WI38 (cell line): ENCODE measurements at regions not wholly inside any gene's neighbourhood (a gene's known extent, or its start where the extent isn't known, plus 50 kb on each side); places are given as distances from the start of the nearest gene placed in this dataset.

Source experiments
- H3K4me3 ChIP-seq: 2 replicates; pipeline ENCODE4 v1.5.1; 2011; ENCODE audit warnings: low read depth, mild to moderate bottlenecking, control low read depth, low read length
- TF ChIP-seq, protein P1 (sequence below): IDR thresholded peaks from 2 replicates; pipeline ENCODE4 v1.5.1; 2012; ENCODE audit warnings: low read depth, mild to moderate bottlenecking, control low read depth, low read length

DNA sequence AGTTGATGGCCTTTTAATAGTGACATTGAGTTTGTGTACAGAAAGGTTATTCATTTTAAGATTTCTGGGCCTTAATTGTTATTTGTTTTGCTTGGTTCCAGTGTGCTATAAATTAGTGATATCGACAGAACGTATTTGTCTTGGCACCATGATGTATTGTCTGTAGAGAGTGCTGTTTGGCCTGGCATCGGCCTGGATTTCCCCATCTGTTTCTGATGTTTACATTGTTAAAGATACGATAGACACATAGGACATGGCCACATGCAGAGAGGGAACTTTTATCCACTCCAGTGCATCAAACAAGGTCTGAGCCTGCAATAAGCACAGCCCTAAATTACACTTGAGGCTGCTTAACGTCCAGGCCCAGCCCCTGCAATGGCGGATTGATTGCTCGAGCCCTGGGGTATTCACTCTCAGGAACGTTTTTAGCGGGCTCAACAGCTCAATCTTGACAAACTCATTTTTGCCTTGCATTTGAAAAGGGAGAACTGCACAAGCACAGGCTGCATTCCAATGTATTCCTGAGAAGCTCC is 144.7 kb downstream of the SLC4A3 start:
- TF ChIP-seq, protein P1, sequence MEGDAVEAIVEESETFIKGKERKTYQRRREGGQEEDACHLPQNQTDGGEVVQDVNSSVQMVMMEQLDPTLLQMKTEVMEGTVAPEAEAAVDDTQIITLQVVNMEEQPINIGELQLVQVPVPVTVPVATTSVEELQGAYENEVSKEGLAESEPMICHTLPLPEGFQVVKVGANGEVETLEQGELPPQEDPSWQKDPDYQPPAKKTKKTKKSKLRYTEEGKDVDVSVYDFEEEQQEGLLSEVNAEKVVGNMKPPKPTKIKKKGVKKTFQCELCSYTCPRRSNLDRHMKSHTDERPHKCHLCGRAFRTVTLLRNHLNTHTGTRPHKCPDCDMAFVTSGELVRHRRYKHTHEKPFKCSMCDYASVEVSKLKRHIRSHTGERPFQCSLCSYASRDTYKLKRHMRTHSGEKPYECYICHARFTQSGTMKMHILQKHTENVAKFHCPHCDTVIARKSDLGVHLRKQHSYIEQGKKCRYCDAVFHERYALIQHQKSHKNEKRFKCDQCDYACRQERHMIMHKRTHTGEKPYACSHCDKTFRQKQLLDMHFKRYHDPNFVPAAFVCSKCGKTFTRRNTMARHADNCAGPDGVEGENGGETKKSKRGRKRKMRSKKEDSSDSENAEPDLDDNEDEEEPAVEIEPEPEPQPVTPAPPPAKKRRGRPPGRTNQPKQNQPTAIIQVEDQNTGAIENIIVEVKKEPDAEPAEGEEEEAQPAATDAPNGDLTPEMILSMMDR = no peak
- H3K4me3 ChIP-seq = no peak overlapping the region

DNA sequence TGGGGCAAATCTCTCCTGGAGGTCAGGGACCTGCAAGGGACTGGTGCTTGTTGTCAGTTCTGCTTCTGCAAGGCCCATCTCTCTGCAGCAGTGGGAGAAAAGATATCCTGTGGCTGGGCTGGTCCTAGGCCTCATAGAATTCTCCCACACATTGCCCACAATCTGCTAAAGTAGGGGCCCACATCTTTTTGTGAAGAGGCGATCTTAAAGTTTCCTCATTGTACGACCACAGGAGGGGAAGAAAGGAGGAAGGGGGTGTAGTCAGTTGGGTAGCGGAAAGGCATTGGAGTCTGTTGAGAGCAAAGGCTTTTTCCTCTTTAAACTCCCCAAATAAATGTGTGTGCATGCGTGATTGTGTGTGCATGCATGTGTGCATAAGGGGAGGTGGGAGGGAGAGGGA is 145.3 kb downstream of the SLC4A3 start:
- TF ChIP-seq, protein P1 = no peak

DNA sequence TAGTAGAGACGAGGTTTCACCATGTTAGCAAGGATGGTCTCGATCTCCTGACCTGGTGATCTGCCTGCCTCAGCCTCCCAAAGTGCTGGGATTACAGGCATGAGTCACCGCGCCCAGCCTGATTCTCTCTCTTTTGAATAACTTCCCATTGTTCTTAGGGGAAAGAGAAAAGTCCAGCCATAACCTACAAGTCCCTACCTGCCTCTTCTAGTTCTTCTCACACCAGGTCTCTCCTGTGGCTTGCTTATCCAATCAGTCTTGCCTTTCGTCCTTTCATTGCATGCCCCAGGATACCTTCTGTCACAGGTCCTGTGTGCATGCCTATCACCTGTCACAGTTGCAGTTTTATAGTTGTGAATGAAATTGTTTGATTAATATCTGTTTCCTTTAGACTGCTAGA is 148.1 kb downstream of the SLC4A3 start:
- TF ChIP-seq, protein P1 = no peak
- no peak overlapping the region for H3K4me3 ChIP-seq

More for the DNA sequence above, 145.3 kb downstream of the SLC4A3 start:
- no peak overlapping the region for H3K4me3 ChIP-seq

DNA sequence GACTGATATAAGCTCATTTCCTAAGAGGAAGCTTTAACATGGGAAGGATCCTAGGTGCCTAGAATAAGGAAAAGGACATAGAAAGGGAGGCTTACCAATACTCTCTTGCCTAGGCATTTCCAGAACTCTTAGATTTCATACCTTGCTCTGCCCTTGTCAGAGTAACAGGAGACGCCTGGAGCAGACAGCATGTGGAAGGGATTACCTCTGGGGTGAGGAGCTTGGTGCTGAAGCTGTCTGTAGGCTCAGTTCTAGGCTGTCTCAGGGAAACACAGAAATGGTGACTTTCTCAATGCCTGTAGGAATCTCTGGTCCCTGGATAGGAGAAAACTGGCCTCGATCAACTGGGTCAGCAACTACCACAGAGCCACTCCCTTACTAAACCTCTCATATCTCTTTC is 150.0 kb downstream of the SLC4A3 start:
- no peak overlapping the region for H3K4me3 ChIP-seq
- TF ChIP-seq, protein P1 = no peak

DNA sequence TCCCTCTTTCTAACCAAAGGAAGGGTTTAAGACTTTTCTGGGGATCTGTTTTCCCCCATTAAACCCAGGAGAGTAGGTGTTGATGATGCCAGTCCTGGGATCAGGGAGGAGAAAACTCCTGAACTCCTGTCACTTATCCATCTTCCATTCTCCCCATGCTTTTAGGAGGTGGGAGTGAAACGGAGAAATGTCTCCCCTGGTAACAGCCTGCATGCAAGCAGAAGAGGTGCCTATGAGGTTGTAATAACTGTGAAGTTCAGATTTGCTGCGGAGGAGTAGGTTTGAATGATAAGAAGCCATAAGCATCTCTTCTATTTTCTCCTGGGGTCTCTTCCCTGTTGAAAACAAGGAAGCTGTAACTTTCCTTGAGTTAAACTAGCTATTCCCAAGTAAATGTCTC is 150.8 kb downstream of the SLC4A3 start:
- no peak overlapping the region for H3K4me3 ChIP-seq
- TF ChIP-seq, protein P1 = no peak

DNA sequence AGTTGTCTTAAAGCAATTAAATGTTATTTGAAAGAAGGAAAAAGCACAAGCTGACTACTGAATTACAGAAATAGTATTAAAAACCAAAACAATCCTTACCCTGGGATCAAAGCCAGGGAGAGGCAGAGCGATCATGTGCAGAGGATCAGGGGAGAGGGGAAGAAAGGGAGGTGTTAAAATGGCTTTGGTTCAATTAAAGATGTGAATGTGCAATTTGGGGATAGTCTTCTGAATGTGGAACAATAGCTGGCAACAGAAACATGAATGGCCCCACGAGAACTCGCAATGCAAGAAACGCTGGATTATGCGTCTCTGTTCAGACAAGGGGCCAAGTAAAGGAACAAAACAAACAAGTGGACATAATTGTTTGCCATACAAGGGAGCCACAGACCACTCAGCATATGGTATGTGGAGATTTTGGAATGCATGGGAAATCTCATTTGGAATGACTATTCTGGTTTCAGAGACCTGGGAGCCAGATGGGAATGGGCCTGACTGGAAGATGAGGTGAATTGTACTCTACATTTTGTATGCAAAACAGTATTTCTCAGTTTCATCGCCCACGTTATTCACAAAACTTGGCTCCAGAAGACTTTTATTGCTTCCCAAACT is 155.4 kb downstream of the SLC4A3 start:
- TF ChIP-seq, protein P1 = no peak
- H3K4me3 ChIP-seq = no peak overlapping the region

DNA sequence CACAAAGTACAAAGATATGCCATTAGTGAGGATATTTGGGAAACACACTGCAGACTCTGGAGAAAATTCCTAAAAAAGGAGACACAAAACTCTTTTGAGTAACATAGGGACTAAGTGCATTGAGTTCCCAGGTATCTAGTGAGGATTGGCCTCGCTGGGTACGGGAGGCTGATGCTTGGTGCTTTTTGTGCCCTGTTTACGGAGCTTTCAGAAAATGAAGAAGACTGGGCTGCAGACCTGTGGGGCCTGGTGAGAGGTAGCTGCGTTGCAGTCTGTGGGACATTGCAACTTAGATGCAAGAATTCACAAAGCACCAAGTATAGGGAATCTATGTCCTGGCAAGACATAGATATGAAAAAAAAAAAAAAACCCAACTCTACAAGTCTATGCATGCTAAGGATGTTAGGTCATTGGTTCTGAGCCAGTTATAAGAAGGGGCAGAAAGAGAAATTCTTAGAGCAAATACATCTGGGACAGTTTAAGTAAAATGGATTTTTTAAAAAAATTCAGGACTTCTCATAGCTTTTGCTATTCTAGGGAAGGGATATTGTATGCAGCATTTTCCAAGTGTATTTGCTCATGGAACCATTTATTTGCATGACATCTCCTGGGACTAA is 156.0 kb downstream of the SLC4A3 start:
- TF ChIP-seq, protein P1 = no peak
- H3K4me3 ChIP-seq = no peak overlapping the region
